ENCODE measurements at regions not wholly inside any gene's neighbourhood (a gene's known extent, or its start where the extent isn't known, plus 50 kb on each side); places are given as distances from the start of the nearest gene placed in this dataset.
"Not testable (repeated sequence)": the region's sequence is repeated elsewhere in the genome, so short reads cannot be mapped to it uniquely, and the experiment has no call there.

DNA sequence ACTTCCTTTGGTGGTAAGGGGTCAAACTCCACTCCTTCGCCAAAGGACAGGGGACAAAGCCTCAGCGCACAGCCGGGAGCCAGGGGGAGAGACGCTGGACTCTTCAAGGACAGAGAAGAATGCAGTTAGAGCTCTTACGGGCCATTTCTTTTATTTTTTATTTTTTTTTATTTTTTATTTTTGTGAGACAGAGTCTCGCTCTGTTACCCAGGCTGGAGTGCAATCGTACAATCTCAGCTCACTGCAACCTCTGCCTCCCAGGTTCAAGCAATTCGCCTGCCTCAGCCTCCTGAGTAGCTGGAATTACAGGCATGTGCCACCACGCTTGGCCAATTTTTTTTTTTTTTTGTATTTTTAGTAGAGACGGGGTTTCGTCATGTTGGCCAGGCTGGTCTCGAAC lies 93.2 kb upstream of the RPH3AL start, which contains the start of gene RFLNB:
Gene RFLNB, minus strand, starts transcription at position 101 of the 400 bp plus-strand sequence.
- not testable (repeated sequence) for DNase-seq (ENCODE audit: low spot score)

GRCh38 chr17:444879-445454 lies 92.4 kb upstream of the RPH3AL start:
- no peak for DNase-seq (ENCODE audit: low spot score)

DNA sequence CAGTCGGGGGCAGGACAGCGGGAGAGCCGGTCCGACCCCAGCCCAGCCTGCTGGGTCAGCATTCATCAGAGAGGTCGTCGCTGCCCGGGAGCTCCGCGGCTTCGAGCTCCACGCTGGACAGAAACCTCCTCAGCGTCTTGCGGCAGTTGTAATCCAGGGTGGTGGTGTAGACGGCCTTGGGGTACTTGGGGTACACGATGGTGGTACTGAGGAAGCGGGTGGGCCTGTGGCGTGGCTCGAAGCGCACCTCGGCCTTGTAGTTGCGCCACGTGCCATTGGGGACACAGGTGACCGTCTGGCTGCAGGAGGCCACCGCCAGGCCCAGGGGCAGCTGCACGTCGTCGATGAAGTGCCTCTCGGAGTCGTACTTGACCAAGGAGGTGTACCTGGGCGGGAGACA lies 90.5 kb upstream of the RPH3AL start:
- no peak for DNase-seq (ENCODE audit: low spot score)

- no peak for DNase-seq (ENCODE audit: low spot score)
These were observed 88.7 kb upstream of the RPH3AL start for GRCh38 chr17:441155-441950.

DNA sequence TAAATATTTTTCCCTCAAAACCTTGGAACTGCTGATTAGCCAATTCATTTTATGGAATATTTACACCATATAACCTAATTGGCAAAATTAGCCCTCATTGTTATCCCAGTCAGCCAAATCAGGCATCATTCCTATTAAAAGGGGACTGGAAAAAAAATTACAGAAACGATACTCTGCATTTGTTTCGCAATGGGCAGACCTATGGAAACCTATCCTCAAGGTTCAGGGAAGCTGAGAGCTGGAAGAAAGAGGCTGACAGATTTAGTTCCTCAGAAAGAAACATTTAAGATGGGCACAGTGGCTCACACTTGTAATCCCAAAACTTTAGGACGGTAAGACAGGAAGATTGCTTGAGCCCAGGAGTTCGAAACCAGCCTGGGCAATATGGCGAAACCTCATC lies 85.6 kb upstream of the RPH3AL start:
- no peak for DNase-seq (ENCODE audit: low spot score)

- no peak for DNase-seq (ENCODE audit: low spot score)
These were observed 84.9 kb upstream of the RPH3AL start for GRCh38 chr17:437545-437944.

- DNase-seq (ENCODE audit: low spot score): no peak
These were observed 84.0 kb upstream of the RPH3AL start for GRCh38 chr17:436571-436970.

DNA sequence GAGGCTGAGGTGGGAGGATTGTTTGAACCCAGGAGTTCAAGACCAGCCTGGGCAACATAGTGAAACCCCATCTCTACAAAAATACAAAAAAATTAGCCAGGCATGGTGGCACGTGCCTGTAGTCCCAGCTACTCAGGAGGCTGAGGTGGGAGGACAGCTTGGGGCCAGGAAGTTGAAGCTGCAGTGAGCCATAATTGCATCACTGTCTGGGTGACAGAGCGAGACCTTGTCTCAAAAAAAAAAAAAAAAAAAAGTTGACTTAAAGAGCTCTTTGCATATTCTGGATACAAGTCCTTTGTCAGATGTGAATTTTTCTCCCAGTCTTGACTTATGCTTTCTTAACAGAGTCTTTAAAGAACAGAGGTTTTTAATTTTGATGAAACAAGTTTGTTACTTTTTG lies 79.9 kb upstream of the RPH3AL start:
- not testable (repeated sequence) for DNase-seq (ENCODE audit: low spot score)

GRCh38 chr17:431494-431893 lies 78.9 kb upstream of the RPH3AL start:
- DNase-seq (ENCODE audit: low spot score): no peak

- no peak for DNase-seq (ENCODE audit: low spot score)
These were observed 77.0 kb upstream of the RPH3AL start for GRCh38 chr17:429589-429988.

DNA sequence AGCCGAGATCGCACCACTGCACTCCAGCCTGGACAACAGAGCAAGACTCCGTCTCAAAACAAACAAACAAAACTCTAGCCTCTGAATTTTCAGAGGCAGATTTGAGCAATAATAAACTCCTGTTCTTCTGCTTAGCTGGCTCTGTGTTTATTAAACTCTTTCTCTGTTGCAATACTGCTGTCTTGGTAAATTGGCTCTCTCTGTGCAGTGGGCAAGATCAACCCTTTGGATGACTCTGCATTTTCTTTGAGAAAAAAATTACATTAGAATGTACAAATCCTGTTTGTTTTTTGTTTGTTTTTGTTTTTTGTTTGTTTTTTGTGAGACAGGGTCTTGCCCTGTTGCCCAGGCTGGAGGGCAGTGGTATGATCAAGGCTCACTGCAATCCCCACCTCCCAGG lies 75.8 kb upstream of the RPH3AL start:
- DNase-seq (ENCODE audit: low spot score): no peak

DNA sequence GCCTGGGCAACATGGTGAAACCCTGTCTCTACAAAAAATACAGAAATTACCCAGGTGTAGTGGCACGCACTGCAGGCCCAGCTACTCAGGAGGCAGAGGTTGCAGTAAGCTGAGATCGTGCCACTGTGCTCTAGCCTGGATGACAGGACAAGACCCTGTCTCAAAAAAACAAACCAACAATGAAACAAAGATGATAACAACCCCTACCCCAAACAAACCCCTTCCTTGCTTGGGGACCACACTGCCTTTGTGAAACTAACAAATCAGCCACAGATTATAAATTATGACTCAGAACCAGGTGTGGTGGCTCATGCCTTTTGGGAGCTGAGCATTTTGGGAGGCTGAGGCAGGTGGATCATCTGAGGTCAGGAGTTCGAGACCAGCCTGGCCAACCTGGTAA lies 75.3 kb upstream of the RPH3AL start:
- DNase-seq (ENCODE audit: low spot score): no peak

GRCh38 chr17:427327-427726 lies 74.7 kb upstream of the RPH3AL start:
- no peak for DNase-seq (ENCODE audit: low spot score)

GRCh38 chr17:422196-422930 lies 69.8 kb upstream of the RPH3AL start:
- no peak for DNase-seq (ENCODE audit: low spot score)

- no peak for DNase-seq (ENCODE audit: low spot score)
These were observed 68.0 kb upstream of the RPH3AL start for GRCh38 chr17:420479-421175.

GRCh38 chr17:419073-419735 lies 66.6 kb upstream of the RPH3AL start:
- no peak for DNase-seq (ENCODE audit: low spot score)

DNA sequence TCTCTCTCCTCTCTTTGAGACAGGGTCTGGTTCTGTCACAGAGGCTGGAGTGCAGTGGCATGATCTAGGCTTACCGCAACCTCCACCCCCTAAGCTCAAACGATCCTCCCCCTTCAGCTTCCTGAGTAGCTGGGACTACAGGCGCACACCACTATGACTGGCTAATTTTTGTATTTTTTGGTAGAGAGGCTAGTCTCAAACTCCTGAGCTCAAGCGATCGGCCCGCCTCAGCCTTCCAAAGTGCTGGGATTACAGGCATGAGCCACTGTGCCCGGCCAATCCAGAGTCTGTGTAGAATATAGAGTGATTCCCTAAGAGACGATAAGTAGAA lies 65.8 kb upstream of the RPH3AL start:
- DNase-seq (ENCODE audit: low spot score): no peak

DNA sequence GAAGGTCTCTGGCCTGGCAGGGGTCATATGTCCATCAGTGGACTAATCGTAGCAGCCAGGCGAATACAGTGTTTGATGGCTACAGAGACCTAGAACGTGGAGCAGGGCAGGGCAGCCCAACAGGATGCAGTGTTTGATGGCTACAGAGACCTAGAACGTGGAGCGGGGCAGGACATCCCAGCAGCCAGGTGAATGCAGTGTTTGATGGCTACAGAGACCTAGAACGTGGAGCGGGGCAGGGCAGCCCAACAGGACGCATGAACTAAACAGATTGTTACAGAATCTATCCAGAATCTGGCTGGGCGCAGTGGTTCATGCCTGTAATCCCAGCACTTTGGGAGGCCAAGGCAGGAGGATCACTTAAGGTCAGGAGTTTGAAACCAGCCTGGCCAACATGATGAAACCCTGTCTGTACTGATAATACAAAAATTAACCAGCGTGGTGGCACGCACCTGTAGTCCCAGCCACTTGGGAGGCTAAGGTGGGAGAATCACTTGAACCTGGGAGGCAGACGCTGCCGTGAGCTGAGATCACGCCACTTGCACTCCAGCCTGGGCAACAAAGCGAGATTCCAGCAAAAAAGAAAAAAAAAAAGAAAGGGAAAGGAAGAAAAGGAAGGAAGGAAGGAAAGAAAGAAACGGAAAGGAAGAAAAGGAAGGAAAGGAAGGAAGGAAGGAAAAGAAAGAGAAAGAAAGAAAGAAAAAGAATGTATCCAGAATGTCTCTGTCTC lies 65.2 kb upstream of the RPH3AL start:
- no peak for DNase-seq (ENCODE audit: low spot score)

DNA sequence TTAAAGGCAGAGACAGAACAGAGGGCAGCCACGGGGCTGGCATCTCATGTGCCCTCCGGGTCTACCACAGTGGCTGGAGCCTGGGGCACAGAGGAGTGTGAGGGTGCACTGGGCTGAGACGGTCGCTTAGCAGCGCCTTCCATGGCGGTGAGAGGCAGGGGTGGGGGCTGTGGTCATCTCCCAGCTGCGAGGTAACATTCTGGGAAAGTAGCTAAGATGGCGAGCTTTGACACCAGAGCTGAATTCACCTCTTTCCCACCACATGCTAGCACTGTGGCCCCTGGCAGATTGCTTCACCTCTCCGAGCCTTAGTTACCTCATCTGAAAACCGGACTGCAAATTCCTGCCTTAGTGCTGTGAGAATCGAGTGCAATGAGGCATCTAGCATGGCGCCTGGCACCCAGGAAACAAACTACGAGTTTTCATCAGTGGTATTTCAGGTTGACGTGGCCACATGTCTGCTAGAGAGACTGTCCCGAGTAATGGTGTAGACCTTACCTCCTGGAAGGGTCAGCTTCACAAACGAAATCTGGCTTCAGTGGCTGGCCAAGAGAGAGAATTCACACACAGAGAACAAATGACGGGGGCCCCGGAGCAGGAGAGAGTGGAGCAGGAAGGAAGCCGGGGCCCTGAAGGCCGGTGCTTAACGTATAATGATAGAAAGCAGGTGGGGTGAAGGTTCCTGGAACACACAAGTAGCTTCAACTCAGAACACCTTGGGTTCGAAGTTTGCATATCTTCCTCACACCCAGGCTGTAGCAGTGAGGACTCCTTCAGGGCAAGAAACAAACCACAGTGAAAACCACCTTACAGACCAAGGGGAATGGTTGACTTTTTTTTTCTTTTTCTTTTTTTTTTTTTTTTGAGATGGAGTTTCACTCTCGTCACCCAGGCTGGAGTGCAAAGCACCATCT lies 63.9 kb upstream of the RPH3AL start:
- no peak for DNase-seq (ENCODE audit: low spot score)

- DNase-seq (ENCODE audit: low spot score): no peak
These were observed 61.2 kb upstream of the RPH3AL start for GRCh38 chr17:413706-414380.
